K562 (cell line): ENCODE measurements at regions not wholly inside any gene's neighbourhood (a gene's known extent, or its start where the extent isn't known, plus 50 kb on each side); places are given as distances from the start of the nearest gene placed in this dataset.

Experiments
- ATAC-seq: fragments of 200-7000 bp; cut with Tn5 transposase; 3 replicates; pipeline ENCODE4 v1.9.1; 2020; ENCODE audit warnings: moderate library complexity
- BruUV-seq: library from RNA; stranded (reverse); fragments of 400-500 nt; replicated peaks from 2 replicates; lab custom pipeline; 2021; lab: Mats Ljungman, UMichigan
- CTCF ChIA-PET: fragments of 300-600 bp; formaldehyde crosslinking; extraction: SDS; loops from one replicate; lab custom pipeline; 2021; ENCODE audit warnings: low intra/inter-chr PET ratio; lab: Yijun Ruan, JAX
- POLR2A ChIA-PET: fragments of 300-600, 350-650 bp; sonication (Branson Sonifier 250); formaldehyde crosslinking; extraction: SDS; loops from one replicate; lab custom pipeline; 2021; ENCODE audit warnings: antibody characterized with exemption, inconsistent platforms; lab: Yijun Ruan, JAX
- DNase-seq, 4 experiments: peaks; one replicate each; pipeline versions ENCODE4 v3.0.0 to v3.0.0-alpha.2; 2011 to 2018; ENCODE audit warnings: low spot score in 3 of 4, mixed read lengths in 3 of 4; ENCODE audit errors: extremely low read depth in 1 of 4
- FAIRE-seq: peaks from 2 replicates; lab custom pipeline; 2011; peaks lifted over from hg19 to GRCh38; lab: Jason Lieb, UNC
- H2AFZ ChIP-seq: 2 replicates; pipeline ENCODE4 v1.6.0; 2011; ENCODE audit warnings: low read depth, low read length, control low read depth, inconsistent platforms
- H3K27ac ChIP-seq: fragments of 200-600 bp; 3 replicates; pipeline ENCODE4 v1.8.0; 2011; ENCODE audit warnings: low read depth, mild to moderate bottlenecking, control low read depth, inconsistent platforms, low read length, moderate library complexity, mixed read lengths; ENCODE audit errors: extremely low read depth
- H3K27me3 ChIP-seq, 2 experiments: fragments of 300-600 bp in 1 of 2; 2 replicates in 1 of 2; 3 replicates in 1 of 2; pipeline versions ENCODE4 v1.6.0 to v1.8.0; 2011; ENCODE audit warnings: inconsistent platforms in 2 of 2, low read length in 2 of 2, mild to moderate bottlenecking in 1 of 2, mixed read lengths in 1 of 2, moderate library complexity in 1 of 2; ENCODE audit not compliant: control insufficient read depth in 2 of 2, insufficient read depth in 2 of 2
- H3K36me3 ChIP-seq: fragments of 300-600 bp; 3 replicates; pipeline ENCODE4 v1.8.0; 2011; ENCODE audit warnings: mild to moderate bottlenecking, low read length, inconsistent platforms; ENCODE audit not compliant: control insufficient read depth, insufficient read depth
- H3K4me1 ChIP-seq, 2 experiments: fragments of 200-600 bp in 1 of 2; replicated peaks in 1 of 2; 2 replicates in 1 of 2; 3 replicates in 1 of 2; pipeline versions ENCODE4 v1.5.1 to v1.8.0; 2011; ENCODE audit warnings: inconsistent platforms in 2 of 2, low read length in 2 of 2, mild to moderate bottlenecking in 1 of 2, mixed read lengths in 1 of 2, moderate library complexity in 1 of 2; ENCODE audit not compliant: control insufficient read depth in 2 of 2, insufficient read depth in 2 of 2
- H3K4me2 ChIP-seq: 2 replicates; pipeline ENCODE4 v1.6.1; 2011; ENCODE audit warnings: low read length, control low read depth, inconsistent platforms, mixed read lengths; ENCODE audit not compliant: insufficient read depth
- H3K4me3 ChIP-seq: fragments of 200-600 bp; sonication (generic), shearing (Covaris generic); 2 replicates; pipeline ENCODE4 v1.5.1; 2016; ENCODE audit warnings: control low read depth, inconsistent platforms
- H3K79me2 ChIP-seq: fragments of 200-600 bp; 3 replicates; pipeline ENCODE4 v1.8.0; 2011; ENCODE audit warnings: low read length, inconsistent platforms; ENCODE audit not compliant: control insufficient read depth, insufficient read depth
- H3K9ac ChIP-seq, 2 experiments: 2 replicates each; pipeline versions ENCODE4 v1.6.0 to v1.6.1; 2011; ENCODE audit warnings: low read depth in 2 of 2, low read length in 2 of 2, control low read depth in 1 of 2, inconsistent platforms in 1 of 2, mild to moderate bottlenecking in 1 of 2, mixed read lengths in 1 of 2; ENCODE audit not compliant: insufficient read depth in 1 of 2
- H3K9me1 ChIP-seq: one replicate; pipeline ENCODE4 v1.6.0; 2011; ENCODE audit warnings: inconsistent platforms, mild to moderate bottlenecking, low read length, moderate library complexity; ENCODE audit not compliant: control insufficient read depth, insufficient read depth
- H3K9me3 ChIP-seq: replicated peaks from 2 replicates; pipeline ENCODE4 v1.5.1; 2011; ENCODE audit warnings: low read depth, low read length, inconsistent platforms; ENCODE audit not compliant: control insufficient read depth, insufficient read depth
- H4K20me1 ChIP-seq: replicated peaks from 2 replicates; pipeline ENCODE4 v1.6.1; 2011; ENCODE audit warnings: low read length, inconsistent platforms, mixed read lengths; ENCODE audit not compliant: control insufficient read depth, insufficient read depth
- FOXK1 ChIP-seq: sonication (generic); formaldehyde crosslinking; IDR thresholded peaks from 2 replicates; pipeline ENCODE4 v1.8.0; 2022; ENCODE audit warnings: missing genetic modification reagents, mild to moderate bottlenecking, borderline replicate concordance
- NUFIP1 ChIP-seq: fragments of 450-650 bp; IDR thresholded peaks from 2 replicates; pipeline ENCODE4 v1.6.1; 2018; ENCODE audit not compliant: partially characterized antibody
- RBFOX2 ChIP-seq: fragments of 200-400 bp; formaldehyde crosslinking; IDR thresholded peaks from 2 replicates; pipeline ENCODE4 v1.6.1; 2017; ENCODE audit warnings: low read depth, mild to moderate bottlenecking, low read length, moderate library complexity
- SAP30 ChIP-seq: fragments of 200-600 bp; sonication (generic); IDR thresholded peaks from 2 replicates; pipeline ENCODE4 v1.6.1; 2012; ENCODE audit warnings: borderline replicate concordance, low read depth, mild to moderate bottlenecking, moderate library complexity, low read length, control low read depth, inconsistent platforms; ENCODE audit not compliant: insufficient read depth, poor library complexity, severe bottlenecking
- TCF7L2 ChIP-seq: fragments of 150-350 bp; IDR thresholded peaks from 2 replicates; pipeline ENCODE4 v1.6.1; 2016; ENCODE audit warnings: low read depth, mild to moderate bottlenecking, low read length, moderate library complexity
- ZEB2 ChIP-seq: fragments of 450-650 bp; IDR thresholded peaks from 2 replicates; pipeline ENCODE4 v1.6.1; 2016
- WGBS: fragments of 100-300 bp; shearing (Covaris generic); methylation state at CpG from one replicate; pipeline ENCODE4 v1.1.6; 2016; ENCODE audit warnings: low coverage, mixed read lengths; ENCODE audit not compliant: insufficient coverage; ENCODE audit errors: missing lambda C conversion rate; 5-methylcytosine and 5-hydroxymethylcytosine counted together
- in situ Hi-C: fragments of 300-500 bp; cut with MboI; formaldehyde crosslinking; loops from 4 replicates; pipeline ENCODE4 v1.15.0; 2018; ENCODE audit warnings: inconsistent platforms, mixed read lengths
- intact Hi-C: fragments of 100-400 bp; cut with micrococcal nuclease; formaldehyde crosslinking; loops from 2 replicates; pipeline ENCODE4 v1.14.2; 2022
- TF ChIP-seq, protein P1 (sequence below), 2 experiments: fragments of 450-650 bp; formaldehyde crosslinking in 1 of 2; IDR thresholded peaks; 2 replicates each; pipeline versions ENCODE4 v1.4.0 to v1.6.1; 2014 to 2020; ENCODE audit warnings: mild to moderate bottlenecking in 2 of 2, borderline replicate concordance in 1 of 2, low read depth in 1 of 2
- TF ChIP-seq, protein P2 (sequence below): fragments of 450-650 bp; IDR thresholded peaks from 2 replicates; pipeline ENCODE4 v1.6.1; 2016; ENCODE audit warnings: missing biosample characterization, missing genetic modification characterization
- TF ChIP-seq, protein P3 (sequence below): fragments of 250-450 bp; sonication (Bioruptor Pico); IDR thresholded peaks from 2 replicates; pipeline ENCODE4 v1.4.0; 2020; ENCODE audit warnings: mild to moderate bottlenecking
- TF ChIP-seq, protein P4 (sequence below): fragments of 250-450 bp; sonication (Bioruptor Pico); IDR thresholded peaks from 2 replicates; pipeline ENCODE4 v1.5.0; 2020; ENCODE audit warnings: mild to moderate bottlenecking

DNA sequence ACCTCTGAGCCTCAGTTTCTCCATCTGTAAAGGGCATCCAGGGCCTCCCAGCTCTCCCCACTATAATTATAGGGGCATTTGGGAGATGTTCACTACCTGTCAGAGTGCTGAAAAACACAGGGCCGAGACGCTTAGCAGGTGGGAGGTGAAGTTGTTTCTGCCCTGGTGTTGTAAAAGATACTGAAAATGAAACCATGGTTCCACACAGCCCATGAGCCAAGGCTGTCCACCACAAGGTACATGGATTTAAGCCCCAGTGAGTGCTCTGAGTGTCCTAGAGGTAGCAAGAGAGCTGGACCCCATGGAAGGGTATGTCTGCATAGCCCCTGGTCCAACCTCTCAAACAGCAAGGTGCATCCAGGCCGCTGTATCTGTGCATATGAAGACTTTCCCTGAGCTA, 137.5 kb downstream of the C5orf15 start:
- no peak overlapping the region for H2AFZ ChIP-seq
- 3% methylated on average over 3 of the region's 3 CpGs for WGBS
- no peak for DNase-seq
- TF ChIP-seq RBFOX2 (no peak), FOXK1 (no peak), TCF7L2 (no peak), ZEB2 (no peak), NUFIP1 (no peak), SAP30 (no peak)
- TF ChIP-seq, protein P1, sequence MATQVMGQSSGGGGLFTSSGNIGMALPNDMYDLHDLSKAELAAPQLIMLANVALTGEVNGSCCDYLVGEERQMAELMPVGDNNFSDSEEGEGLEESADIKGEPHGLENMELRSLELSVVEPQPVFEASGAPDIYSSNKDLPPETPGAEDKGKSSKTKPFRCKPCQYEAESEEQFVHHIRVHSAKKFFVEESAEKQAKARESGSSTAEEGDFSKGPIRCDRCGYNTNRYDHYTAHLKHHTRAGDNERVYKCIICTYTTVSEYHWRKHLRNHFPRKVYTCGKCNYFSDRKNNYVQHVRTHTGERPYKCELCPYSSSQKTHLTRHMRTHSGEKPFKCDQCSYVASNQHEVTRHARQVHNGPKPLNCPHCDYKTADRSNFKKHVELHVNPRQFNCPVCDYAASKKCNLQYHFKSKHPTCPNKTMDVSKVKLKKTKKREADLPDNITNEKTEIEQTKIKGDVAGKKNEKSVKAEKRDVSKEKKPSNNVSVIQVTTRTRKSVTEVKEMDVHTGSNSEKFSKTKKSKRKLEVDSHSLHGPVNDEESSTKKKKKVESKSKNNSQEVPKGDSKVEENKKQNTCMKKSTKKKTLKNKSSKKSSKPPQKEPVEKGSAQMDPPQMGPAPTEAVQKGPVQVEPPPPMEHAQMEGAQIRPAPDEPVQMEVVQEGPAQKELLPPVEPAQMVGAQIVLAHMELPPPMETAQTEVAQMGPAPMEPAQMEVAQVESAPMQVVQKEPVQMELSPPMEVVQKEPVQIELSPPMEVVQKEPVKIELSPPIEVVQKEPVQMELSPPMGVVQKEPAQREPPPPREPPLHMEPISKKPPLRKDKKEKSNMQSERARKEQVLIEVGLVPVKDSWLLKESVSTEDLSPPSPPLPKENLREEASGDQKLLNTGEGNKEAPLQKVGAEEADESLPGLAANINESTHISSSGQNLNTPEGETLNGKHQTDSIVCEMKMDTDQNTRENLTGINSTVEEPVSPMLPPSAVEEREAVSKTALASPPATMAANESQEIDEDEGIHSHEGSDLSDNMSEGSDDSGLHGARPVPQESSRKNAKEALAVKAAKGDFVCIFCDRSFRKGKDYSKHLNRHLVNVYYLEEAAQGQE (IDR thresholded peaks at IDR 0.05; ENCODE audit: borderline replicate concordance) = no peak
- TF ChIP-seq, protein P1 (CRISPR knock-in tag; IDR thresholded peaks at IDR 0.05; ENCODE audit: low read depth) = no peak
- TF ChIP-seq, protein P2, sequence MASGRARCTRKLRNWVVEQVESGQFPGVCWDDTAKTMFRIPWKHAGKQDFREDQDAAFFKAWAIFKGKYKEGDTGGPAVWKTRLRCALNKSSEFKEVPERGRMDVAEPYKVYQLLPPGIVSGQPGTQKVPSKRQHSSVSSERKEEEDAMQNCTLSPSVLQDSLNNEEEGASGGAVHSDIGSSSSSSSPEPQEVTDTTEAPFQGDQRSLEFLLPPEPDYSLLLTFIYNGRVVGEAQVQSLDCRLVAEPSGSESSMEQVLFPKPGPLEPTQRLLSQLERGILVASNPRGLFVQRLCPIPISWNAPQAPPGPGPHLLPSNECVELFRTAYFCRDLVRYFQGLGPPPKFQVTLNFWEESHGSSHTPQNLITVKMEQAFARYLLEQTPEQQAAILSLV = no peak
- TF ChIP-seq, protein P3, sequence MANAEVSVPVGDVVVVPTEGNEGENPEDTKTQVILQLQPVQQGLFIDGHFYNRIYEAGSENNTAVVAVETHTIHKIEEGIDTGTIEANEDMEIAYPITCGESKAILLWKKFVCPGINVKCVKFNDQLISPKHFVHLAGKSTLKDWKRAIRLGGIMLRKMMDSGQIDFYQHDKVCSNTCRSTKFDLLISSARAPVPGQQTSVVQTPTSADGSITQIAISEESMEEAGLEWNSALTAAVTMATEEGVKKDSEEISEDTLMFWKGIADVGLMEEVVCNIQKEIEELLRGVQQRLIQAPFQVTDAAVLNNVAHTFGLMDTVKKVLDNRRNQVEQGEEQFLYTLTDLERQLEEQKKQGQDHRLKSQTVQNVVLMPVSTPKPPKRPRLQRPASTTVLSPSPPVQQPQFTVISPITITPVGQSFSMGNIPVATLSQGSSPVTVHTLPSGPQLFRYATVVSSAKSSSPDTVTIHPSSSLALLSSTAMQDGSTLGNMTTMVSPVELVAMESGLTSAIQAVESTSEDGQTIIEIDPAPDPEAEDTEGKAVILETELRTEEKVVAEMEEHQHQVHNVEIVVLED = no peak
- TF ChIP-seq, protein P4, sequence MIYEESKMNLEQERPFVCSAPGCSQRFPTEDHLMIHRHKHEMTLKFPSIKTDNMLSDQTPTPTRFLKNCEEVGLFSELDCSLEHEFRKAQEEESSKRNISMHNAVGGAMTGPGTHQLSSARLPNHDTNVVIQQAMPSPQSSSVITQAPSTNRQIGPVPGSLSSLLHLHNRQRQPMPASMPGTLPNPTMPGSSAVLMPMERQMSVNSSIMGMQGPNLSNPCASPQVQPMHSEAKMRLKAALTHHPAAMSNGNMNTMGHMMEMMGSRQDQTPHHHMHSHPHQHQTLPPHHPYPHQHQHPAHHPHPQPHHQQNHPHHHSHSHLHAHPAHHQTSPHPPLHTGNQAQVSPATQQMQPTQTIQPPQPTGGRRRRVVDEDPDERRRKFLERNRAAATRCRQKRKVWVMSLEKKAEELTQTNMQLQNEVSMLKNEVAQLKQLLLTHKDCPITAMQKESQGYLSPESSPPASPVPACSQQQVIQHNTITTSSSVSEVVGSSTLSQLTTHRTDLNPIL (CRISPR knock-in tag) = no peak

More for the DNA sequence above, 137.5 kb downstream of the C5orf15 start:
- H3K9me3 ChIP-seq = no peaks in the 10 kb centered on the region
- no peaks in the 10 kb centered on the region for H3K9me1 ChIP-seq
- intact Hi-C loops = no loop called here
- POLR2A ChIA-PET = interaction anchor here (0.8 kb wide), 1 partner anchor 13 kb away, joined by 5 read pairs; no protein-coding TSS in a partner anchor
- peaks cover 22 to 58% of the 10 kb centered on the region in 2 experiments; a peak in 3 of 5 replicates for H3K27me3 ChIP-seq
- CTCF ChIA-PET = interaction anchor here (0.5 kb wide), 1 partner anchor 570 kb away, joined by 3 read pairs; no protein-coding TSS in a partner anchor
- H3K27ac ChIP-seq = no peak overlapping the region
- no peak overlapping the region for H3K4me3 ChIP-seq
- ATAC-seq = no peak
- H3K36me3 ChIP-seq = no peaks in the 10 kb centered on the region
- no TSS peak for BruUV-seq
- H3K79me2 ChIP-seq = no peaks in the 10 kb centered on the region
- no peaks in the 10 kb centered on the region for H3K4me1 ChIP-seq
- no peak overlapping the region for H3K9ac ChIP-seq
- no peaks in the 10 kb centered on the region for H4K20me1 ChIP-seq
- in situ Hi-C loops = no loop called here
- no peak overlapping the region for H3K4me2 ChIP-seq
- no peak for FAIRE-seq
